Naive thymus-derived CD4-positive, alpha-beta T cell (primary cell): ENCODE measurements at regions not wholly inside any gene's neighbourhood (a gene's known extent, or its start where the extent isn't known, plus 50 kb on each side); places are given as distances from the start of the nearest gene placed in this dataset.

Experiments
- ATAC-seq: fragments of 150-1000 bp; cut with Tn5 transposase; 2 replicates; pipeline ENCODE4 v1.10.0; 2021; ENCODE audit warnings: mild to moderate bottlenecking, moderate library complexity
- CTCF ChIA-PET: fragments of 350-600 bp; sonication (Branson Sonifier 250); formaldehyde crosslinking; loops from one replicate; lab custom pipeline; 2021; ENCODE audit warnings: antibody characterized with exemption; lab: Charles Lee
- POLR2A ChIA-PET: fragments of 350-600 bp; sonication (Branson Sonifier 250); formaldehyde crosslinking; loops from one replicate; lab custom pipeline; 2021; ENCODE audit warnings: antibody characterized with exemption, inconsistent platforms; lab: Charles Lee
- DNase-seq, 9 donors: peaks; one replicate each; pipeline versions ENCODE4 v3.0.0 to v3.0.0-alpha.2; 2020 to 2022; ENCODE audit warnings: mixed read lengths in 1 of 9
- H3K27ac ChIP-seq: one replicate; pipeline ENCODE4 v1.7.0; 2013; ENCODE audit warnings: mild to moderate bottlenecking, low read depth, low read length, moderate library complexity
- H3K27me3 ChIP-seq, 2 donors: one replicate each; pipeline ENCODE4 v1.7.0; 2013; ENCODE audit warnings: low read length in 2 of 2, mild to moderate bottlenecking in 2 of 2, moderate library complexity in 2 of 2; ENCODE audit not compliant: control insufficient read depth in 2 of 2, insufficient read depth in 2 of 2
- H3K36me3 ChIP-seq, 3 experiments: 1 replicate in 2 of 3; 2 replicates in 1 of 3; pipeline ENCODE4 v1.7.0; 2013; ENCODE audit warnings: low read length in 3 of 3, mild to moderate bottlenecking in 3 of 3, moderate library complexity in 1 of 3; ENCODE audit not compliant: insufficient read depth in 3 of 3, control insufficient read depth in 2 of 3
- H3K4me1 ChIP-seq, 2 donors: one replicate each; pipeline ENCODE4 v1.7.0; 2013; ENCODE audit warnings: low read length in 2 of 2, mild to moderate bottlenecking in 2 of 2, moderate library complexity in 1 of 2; ENCODE audit not compliant: control insufficient read depth in 2 of 2, insufficient read depth in 2 of 2
- H3K4me3 ChIP-seq: 2 replicates; pipeline ENCODE4 v1.7.0; 2013; ENCODE audit warnings: mild to moderate bottlenecking, low read length
- H3K9me3 ChIP-seq, 3 experiments: 1 replicate in 2 of 3; 2 replicates in 1 of 3; pipeline ENCODE4 v1.7.0; 2013; ENCODE audit warnings: low read length in 3 of 3; ENCODE audit not compliant: control insufficient read depth in 2 of 3
- H3K27ac Mint-ChIP-seq, 9 donors: one replicate each; pipeline ENCODE4 v1.8.0; 2020 to 2022; ENCODE audit warnings: mixed read lengths in 9 of 9, mild to moderate bottlenecking in 8 of 9, moderate library complexity in 5 of 9, inconsistent platforms in 2 of 9
- H3K27me3 Mint-ChIP-seq, 5 donors: one replicate each; pipeline ENCODE4 v1.8.0; 2021 to 2022; ENCODE audit warnings: mixed read lengths in 5 of 5, mild to moderate bottlenecking in 1 of 5
- H3K36me3 Mint-ChIP-seq, 5 donors: one replicate each; pipeline ENCODE4 v1.8.0; 2020 to 2022; ENCODE audit warnings: mixed read lengths in 5 of 5, mild to moderate bottlenecking in 3 of 5, inconsistent platforms in 1 of 5
- H3K4me1 Mint-ChIP-seq, 7 donors: one replicate each; pipeline ENCODE4 v1.8.0; 2020 to 2022; ENCODE audit warnings: mixed read lengths in 7 of 7, mild to moderate bottlenecking in 3 of 7, inconsistent platforms in 1 of 7
- H3K4me3 Mint-ChIP-seq, 10 donors: one replicate each; pipeline ENCODE4 v1.8.0; 2020 to 2022; ENCODE audit warnings: mild to moderate bottlenecking in 10 of 10, mixed read lengths in 10 of 10, moderate library complexity in 6 of 10, inconsistent platforms in 2 of 10
- H3K9me3 Mint-ChIP-seq, 11 donors: one replicate each; pipeline ENCODE4 v1.8.0; 2020 to 2022; ENCODE audit warnings: mixed read lengths in 11 of 11, mild to moderate bottlenecking in 4 of 11, inconsistent platforms in 1 of 11, moderate library complexity in 1 of 11
- intact Hi-C, 2 donors: fragments of 100-400 bp; cut with micrococcal nuclease; formaldehyde crosslinking; loops; one replicate each; pipeline ENCODE4 v1.15.1; 2023

DNA sequence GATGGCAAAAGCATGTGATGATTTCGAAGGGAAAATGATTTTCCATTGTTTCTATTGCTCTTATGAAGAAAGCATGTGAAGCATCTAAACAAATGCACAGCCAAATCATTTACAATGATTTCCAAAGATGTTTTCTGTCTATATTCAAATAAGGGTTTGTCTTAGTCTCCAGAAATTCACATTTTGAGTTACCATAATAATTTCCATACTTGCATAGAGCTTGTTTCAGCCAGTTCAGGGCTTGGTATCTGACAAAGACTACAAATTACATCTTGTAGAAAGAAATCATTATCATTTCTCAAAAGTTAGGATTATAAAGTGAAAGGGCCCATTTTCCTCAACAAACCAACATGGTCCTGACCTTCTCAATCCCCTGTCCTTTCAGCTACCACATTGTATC lies 74.4 kb upstream of the PLEKHG1 start:
- Mint-ChIP-seq H3K27me3 (peaks cover 0 to 14% (median 7%) of the 10 kb centered on the region in 5 donors), H3K9me3 (peaks cover 0 to 2% (median 0%) of the 10 kb centered on the region in 11 donors), H3K36me3 (no peaks in the 10 kb centered on the region), H3K27ac (no peak overlapping the region), H3K4me3 (no peak overlapping the region), H3K4me1 (no peaks in the 10 kb centered on the region)
- Histone ChIP-seq H3K36me3 (no peaks in the 10 kb centered on the region), H3K4me3 (no peak overlapping the region), H3K9me3 (no peaks in the 10 kb centered on the region), H3K4me1 (no peaks in the 10 kb centered on the region), H3K27me3 (no peaks in the 10 kb centered on the region), H3K27ac (no peak overlapping the region)
- ATAC-seq (no peak), DNase-seq (no peak)
- ChIA-PET POLR2A (no interaction called here), CTCF (no interaction called here)
- intact Hi-C loops, result no loop called here

DNA sequence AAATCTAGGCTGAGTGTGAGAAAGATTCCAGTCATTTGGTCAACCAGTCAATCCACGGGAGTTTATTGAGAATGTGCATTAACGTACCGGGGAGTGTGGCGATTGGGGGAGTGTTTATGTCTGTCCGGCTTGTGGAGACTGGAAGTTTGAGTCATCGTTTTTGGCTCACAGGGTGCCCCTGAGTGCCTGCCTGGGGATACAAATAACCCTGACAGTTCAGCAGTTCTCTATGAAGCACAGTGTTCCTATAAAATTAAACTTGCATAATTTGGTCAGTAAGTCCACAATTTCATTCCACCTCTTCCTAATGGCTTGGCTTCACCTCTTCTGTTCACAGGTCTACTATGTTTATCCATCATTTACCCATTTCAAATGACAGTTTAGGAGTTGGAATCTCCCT lies 72.6 kb upstream of the PLEKHG1 start:
- Mint-ChIP-seq H3K4me1 (no peaks in the 10 kb centered on the region), H3K9me3 (peaks cover 0 to 2% (median 0%) of the 10 kb centered on the region in 11 donors), H3K27ac (no peak overlapping the region), H3K36me3 (no peaks in the 10 kb centered on the region), H3K4me3 (no peak overlapping the region), H3K27me3 (peaks cover 0 to 13% (median 7%) of the 10 kb centered on the region in 5 donors)
- DNase-seq (no peak), ATAC-seq (no peak)
- intact Hi-C loops, result no loop called here
- ChIA-PET CTCF (no interaction called here), POLR2A (no interaction called here)
- Histone ChIP-seq H3K4me1 (no peaks in the 10 kb centered on the region), H3K4me3 (no peak overlapping the region), H3K36me3 (no peaks in the 10 kb centered on the region), H3K9me3 (no peaks in the 10 kb centered on the region), H3K27ac (no peak overlapping the region), H3K27me3 (no peaks in the 10 kb centered on the region)

DNA sequence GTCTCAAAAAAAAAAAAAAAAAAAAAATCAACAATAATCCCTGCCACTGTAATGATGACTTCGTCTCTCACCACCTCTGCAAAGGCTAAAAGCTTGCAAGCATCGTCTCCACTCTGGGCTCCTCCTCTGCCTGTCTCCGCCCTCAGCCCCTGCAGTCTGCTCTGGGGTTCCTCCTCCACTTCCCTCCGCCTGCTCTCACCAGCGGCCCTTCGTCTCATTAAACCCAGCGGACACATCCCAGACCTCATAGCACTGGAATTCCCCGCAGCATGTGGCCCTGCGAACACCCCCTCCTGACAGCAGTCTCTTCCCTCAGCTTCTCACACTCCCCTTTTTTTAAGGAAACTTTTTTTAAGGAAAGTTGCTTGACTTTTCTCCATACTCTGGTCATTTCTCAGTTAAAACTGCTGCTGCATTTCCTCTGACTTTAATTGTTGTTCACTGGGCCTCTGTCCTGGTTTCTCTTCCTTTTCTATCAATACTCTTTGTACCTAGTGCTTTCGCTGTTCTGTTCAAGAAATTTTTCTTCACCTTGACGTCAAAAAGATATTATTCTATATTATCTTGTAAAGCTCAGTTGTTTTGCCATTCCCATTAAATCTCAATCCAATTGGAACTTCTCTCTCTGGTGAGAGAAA lies 70.9 kb upstream of the PLEKHG1 start:
- no peak for DNase-seq
- Histone ChIP-seq H3K9me3 (no peaks in the 10 kb centered on the region), H3K4me1 (no peaks in the 10 kb centered on the region), H3K27me3 (no peaks in the 10 kb centered on the region), H3K36me3 (no peaks in the 10 kb centered on the region), H3K4me3 (no peak overlapping the region), H3K27ac (no peak overlapping the region)
- Mint-ChIP-seq H3K27ac (no peak overlapping the region), H3K36me3 (no peaks in the 10 kb centered on the region), H3K4me1 (no peaks in the 10 kb centered on the region), H3K9me3 (peaks cover 0 to 2% (median 0%) of the 10 kb centered on the region in 11 donors), H3K27me3 (peaks cover 0 to 12% (median 7%) of the 10 kb centered on the region in 5 donors), H3K4me3 (no peak overlapping the region)
- intact Hi-C loops, result no loop called here
- POLR2A ChIA-PET, result no interaction called here
- CTCF ChIA-PET, result no interaction called here
- no peak for ATAC-seq

DNA sequence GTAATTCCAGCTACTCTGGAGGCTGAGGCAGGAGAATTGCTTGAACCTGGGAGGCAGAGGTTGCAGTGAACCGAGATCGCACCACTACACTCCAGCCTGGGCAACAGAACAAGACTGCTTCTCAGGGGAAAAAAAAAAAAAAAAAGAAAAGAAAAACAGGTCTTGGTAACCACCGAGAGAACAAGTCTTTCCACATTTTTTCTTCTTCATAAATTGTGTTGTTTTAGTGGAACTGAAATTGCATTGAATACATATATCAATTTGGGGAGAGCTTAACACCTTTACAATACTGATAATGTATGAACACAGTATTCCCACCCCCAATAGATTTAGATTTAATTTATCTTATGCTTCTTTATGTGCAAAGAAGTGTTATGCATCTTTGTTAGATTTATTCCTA lies 70.0 kb upstream of the PLEKHG1 start:
- peaks cover 5 to 15% (median 9%) of the 10 kb centered on the region in 5 donors for H3K27me3 Mint-ChIP-seq
- H3K27ac Mint-ChIP-seq, result no peak overlapping the region
- CTCF ChIA-PET, result no interaction called here
- H3K4me1 Mint-ChIP-seq, result no peaks in the 10 kb centered on the region
- Histone ChIP-seq H3K4me3 (no peak overlapping the region), H3K4me1 (no peaks in the 10 kb centered on the region), H3K27ac (no peak overlapping the region), H3K27me3 (no peaks in the 10 kb centered on the region), H3K36me3 (no peaks in the 10 kb centered on the region), H3K9me3 (no peaks in the 10 kb centered on the region)
- intact Hi-C loops, result no loop called here
- peaks cover 0 to 2% (median 0%) of the 10 kb centered on the region in 11 donors for H3K9me3 Mint-ChIP-seq
- no peak for DNase-seq
- no peak for ATAC-seq
- H3K4me3 Mint-ChIP-seq, result no peak overlapping the region
- H3K36me3 Mint-ChIP-seq, result no peaks in the 10 kb centered on the region
- POLR2A ChIA-PET, result no interaction called here

DNA sequence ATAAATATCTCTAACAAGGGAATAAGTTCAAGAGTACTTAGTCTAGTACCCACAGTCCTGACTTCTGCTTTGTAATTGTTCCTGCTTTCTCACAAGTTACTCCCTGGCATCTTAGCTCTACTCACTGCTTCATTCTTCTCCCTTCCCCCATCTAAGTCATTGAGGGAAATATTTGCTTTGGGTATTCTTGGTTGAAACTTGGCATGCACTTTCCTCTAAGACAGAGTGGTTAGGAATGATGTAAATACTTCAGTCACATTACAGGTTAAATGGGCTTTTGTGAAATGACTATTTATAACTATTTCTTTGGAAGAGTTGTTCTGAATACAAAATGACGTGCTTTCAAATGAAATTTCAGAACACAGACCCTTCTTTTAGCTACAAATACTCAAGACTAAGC lies 67.7 kb upstream of the PLEKHG1 start:
- ATAC-seq, result no peak
- no peaks in the 10 kb centered on the region for H3K36me3 ChIP-seq
- no peaks in the 10 kb centered on the region for H3K4me1 ChIP-seq
- H3K27ac ChIP-seq, result no peak overlapping the region
- H3K27me3 ChIP-seq, result no peaks in the 10 kb centered on the region
- H3K27ac Mint-ChIP-seq, result no peak overlapping the region
- ChIA-PET POLR2A (no interaction called here), CTCF (interaction anchor here (0.6 kb wide), 1 partner anchor 229 kb away, joined by 4 read pairs; no protein-coding TSS in a partner anchor)
- H3K27me3 Mint-ChIP-seq, result peaks cover 0 to 21% (median 13%) of the 10 kb centered on the region in 5 donors
- H3K4me1 Mint-ChIP-seq, result no peaks in the 10 kb centered on the region
- H3K9me3 Mint-ChIP-seq, result no peaks in the 10 kb centered on the region
- H3K9me3 ChIP-seq, result no peaks in the 10 kb centered on the region
- DNase-seq, result no peak
- no peak overlapping the region for H3K4me3 ChIP-seq
- intact Hi-C loops, result no loop called here
- no peaks in the 10 kb centered on the region for H3K36me3 Mint-ChIP-seq
- H3K4me3 Mint-ChIP-seq, result no peak overlapping the region

DNA sequence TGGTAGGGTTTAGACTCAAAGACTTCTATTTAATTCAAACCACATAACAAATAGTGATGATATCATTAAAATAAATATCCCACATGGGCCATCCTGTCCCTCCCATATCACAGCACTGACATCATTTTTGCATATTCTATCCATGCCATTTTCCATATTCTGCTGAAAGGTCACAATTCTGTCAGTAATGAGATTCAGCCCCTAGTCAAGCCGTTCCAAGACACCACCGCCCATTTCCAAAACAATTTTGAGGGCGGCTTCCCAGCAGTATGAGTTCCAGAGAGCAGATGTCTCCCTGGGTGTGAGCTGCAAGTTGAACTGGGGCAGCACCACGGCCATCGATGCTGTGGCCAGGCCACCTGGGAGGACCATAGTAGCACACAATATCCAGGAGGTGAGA lies 65.1 kb upstream of the PLEKHG1 start:
- H3K27ac ChIP-seq, result no peak overlapping the region
- H3K36me3 Mint-ChIP-seq, result peaks cover 0 to 5% (median 0%) of the 10 kb centered on the region in 5 donors
- ATAC-seq (no peak), DNase-seq (no peak)
- no peak overlapping the region for H3K4me3 Mint-ChIP-seq
- ChIA-PET CTCF (no interaction called here), POLR2A (no interaction called here)
- H3K27me3 ChIP-seq, result no peaks in the 10 kb centered on the region
- H3K4me1 Mint-ChIP-seq, result no peaks in the 10 kb centered on the region
- intact Hi-C loops, result no loop called here
- H3K4me1 ChIP-seq, result no peaks in the 10 kb centered on the region
- no peaks in the 10 kb centered on the region for H3K9me3 Mint-ChIP-seq
- H3K36me3 ChIP-seq, result no peaks in the 10 kb centered on the region
- H3K9me3 ChIP-seq, result no peaks in the 10 kb centered on the region
- no peak overlapping the region for H3K27ac Mint-ChIP-seq
- peaks cover 2 to 30% (median 14%) of the 10 kb centered on the region in 5 donors for H3K27me3 Mint-ChIP-seq
- no peak overlapping the region for H3K4me3 ChIP-seq

DNA sequence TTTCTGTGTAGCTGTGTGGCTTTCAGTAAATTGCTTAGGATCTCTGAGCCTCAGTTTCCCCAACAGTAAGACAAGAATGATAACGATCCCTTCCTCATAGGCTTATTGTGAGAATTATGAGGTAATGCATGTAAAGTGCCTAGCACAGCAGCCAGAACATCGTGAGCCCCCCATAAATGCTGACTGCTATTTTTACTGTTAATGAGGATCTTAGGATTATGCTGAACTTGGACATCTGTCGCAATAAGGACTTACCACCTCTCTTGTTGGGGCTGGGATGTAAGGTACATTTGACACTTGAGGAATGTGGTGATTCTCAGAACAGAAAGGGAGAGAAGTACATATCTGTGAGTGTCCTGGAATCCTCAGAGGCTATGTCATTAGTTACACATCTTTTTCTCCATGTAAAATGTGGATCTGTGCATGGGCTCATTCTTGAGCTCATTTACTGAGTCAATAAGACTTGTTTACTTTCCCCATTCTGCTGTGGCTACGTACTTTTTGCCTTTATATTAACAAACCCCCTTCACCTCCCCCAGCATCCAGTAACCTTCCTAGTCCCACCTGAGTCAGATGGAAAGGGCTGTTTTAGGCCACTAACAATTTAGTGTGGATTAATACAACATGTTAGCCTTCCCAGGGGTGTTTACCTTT lies 64.4 kb upstream of the PLEKHG1 start:
- no peaks in the 10 kb centered on the region for H3K4me1 ChIP-seq
- H3K27me3 ChIP-seq, result no peaks in the 10 kb centered on the region
- intact Hi-C loops, result no loop called here
- DNase-seq (no peak), ATAC-seq (no peak)
- peaks cover 0 to 5% (median 0%) of the 10 kb centered on the region in 5 donors for H3K36me3 Mint-ChIP-seq
- ChIA-PET POLR2A (no interaction called here), CTCF (no interaction called here)
- no peaks in the 10 kb centered on the region for H3K36me3 ChIP-seq
- H3K27me3 Mint-ChIP-seq, result peaks cover 2 to 34% (median 18%) of the 10 kb centered on the region in 5 donors
- H3K4me3 ChIP-seq, result no peak overlapping the region
- H3K27ac ChIP-seq, result no peak overlapping the region
- no peak overlapping the region for H3K27ac Mint-ChIP-seq
- H3K4me3 Mint-ChIP-seq, result no peak overlapping the region
- H3K9me3 ChIP-seq, result no peaks in the 10 kb centered on the region
- H3K4me1 Mint-ChIP-seq, result no peaks in the 10 kb centered on the region
- H3K9me3 Mint-ChIP-seq, result no peaks in the 10 kb centered on the region
